Fibroblast of mammary gland (primary cell): ENCODE measurements at regions not wholly inside any gene's neighbourhood (a gene's known extent, or its start where the extent isn't known, plus 50 kb on each side); places are given as distances from the start of the nearest gene placed in this dataset.

ENCODE experiments used
- DNase-seq: peaks from one replicate; pipeline ENCODE4 v3.0.0-alpha.2; 2010; ENCODE audit warnings: low read depth
- H3K4me3 ChIP-seq: 2 replicates; pipeline ENCODE4 v1.5.1; 2011; ENCODE audit warnings: low read depth, mild to moderate bottlenecking, low read length, moderate library complexity; ENCODE audit not compliant: control insufficient read depth
- CTCF ChIP-seq: conservative IDR thresholded peaks from 2 replicates; pipeline ENCODE4 v1.5.1; 2011; ENCODE audit warnings: low read depth, low read length, inconsistent platforms; ENCODE audit not compliant: control insufficient read depth, insufficient read depth

DNA sequence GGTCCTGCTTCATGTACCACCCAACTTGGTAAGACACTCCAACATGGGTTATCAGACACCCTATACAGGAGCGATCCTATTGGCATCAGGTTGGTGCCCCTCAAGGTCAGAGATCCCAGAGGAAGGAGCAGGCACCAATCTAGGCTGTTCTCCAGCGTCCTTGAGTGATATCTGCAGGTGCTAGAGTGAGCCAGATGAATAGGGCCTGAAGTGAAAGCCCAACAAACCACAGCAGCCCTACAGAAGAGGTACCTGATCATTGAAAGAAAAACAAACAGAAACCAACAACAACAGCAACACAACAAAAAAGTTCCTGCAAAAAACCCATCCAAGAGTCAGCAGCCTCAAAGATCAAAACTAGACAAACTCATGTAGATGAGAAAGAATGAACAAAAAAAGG is 584.8 kb downstream of the HINT1 start:
- H3K4me3 ChIP-seq = no peak overlapping the region
- TF ChIP-seq CTCF = no peak
- no peak for DNase-seq

- no peak for TF ChIP-seq CTCF
- DNase-seq = no peak
- no peak overlapping the region for H3K4me3 ChIP-seq
Measured at GRCh38 chr5:130578354-130578753, 586.7 kb downstream of the HINT1 start.

DNA sequence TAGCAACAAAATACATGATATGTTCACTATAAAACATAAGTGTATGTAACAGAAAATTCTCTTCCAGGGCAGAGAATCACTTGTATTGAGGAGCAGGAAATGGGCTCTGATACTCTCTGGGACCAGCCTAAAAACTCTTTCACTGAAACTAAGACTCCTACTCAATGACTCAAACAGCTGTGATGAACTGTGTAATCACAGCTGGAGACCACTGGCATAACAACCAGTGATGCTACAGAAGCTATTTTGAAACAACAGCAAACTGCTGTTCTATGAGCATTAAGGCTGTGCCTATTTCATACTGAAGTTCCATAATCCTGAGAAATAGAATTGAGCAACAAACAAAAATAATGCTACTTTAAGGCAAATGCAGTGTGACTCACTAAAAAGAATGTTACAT is 594.0 kb downstream of the HINT1 start:
- H3K4me3 ChIP-seq = no peak overlapping the region
- TF ChIP-seq CTCF = no peak
- peak; percentile 81 for DNase-seq

DNA sequence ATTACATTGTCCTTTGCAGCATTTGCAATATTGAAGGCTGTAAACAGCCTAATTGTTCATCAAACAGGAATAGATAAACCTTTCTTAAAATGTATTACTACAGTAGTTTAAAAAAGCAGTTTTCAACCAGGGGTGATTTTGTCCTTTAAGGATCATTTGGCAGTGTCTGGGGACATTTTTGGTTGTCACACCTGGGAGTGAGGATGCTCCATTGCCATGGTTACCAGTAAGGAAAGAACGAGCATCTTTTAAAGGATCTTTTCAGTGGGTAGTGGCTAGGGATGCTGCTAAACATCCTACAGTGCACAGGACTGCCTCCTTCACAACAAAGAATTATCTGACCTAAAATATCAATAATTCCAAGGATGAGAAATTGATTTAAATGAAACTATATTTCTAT is 596.3 kb downstream of the HINT1 start:
- no peak for DNase-seq
- TF ChIP-seq CTCF = no peak
- H3K4me3 ChIP-seq = no peak overlapping the region

GRCh38 chr5:130555429-130555828 is 609.6 kb downstream of the HINT1 start:
- DNase-seq = no peak
- H3K4me3 ChIP-seq = no peak overlapping the region
- TF ChIP-seq CTCF = no peak

- TF ChIP-seq CTCF = no peak
- H3K4me3 ChIP-seq = no peak overlapping the region
- peak; percentile 55 for DNase-seq
Measured at GRCh38 chr5:130550562-130550928, 614.5 kb downstream of the HINT1 start.

DNA sequence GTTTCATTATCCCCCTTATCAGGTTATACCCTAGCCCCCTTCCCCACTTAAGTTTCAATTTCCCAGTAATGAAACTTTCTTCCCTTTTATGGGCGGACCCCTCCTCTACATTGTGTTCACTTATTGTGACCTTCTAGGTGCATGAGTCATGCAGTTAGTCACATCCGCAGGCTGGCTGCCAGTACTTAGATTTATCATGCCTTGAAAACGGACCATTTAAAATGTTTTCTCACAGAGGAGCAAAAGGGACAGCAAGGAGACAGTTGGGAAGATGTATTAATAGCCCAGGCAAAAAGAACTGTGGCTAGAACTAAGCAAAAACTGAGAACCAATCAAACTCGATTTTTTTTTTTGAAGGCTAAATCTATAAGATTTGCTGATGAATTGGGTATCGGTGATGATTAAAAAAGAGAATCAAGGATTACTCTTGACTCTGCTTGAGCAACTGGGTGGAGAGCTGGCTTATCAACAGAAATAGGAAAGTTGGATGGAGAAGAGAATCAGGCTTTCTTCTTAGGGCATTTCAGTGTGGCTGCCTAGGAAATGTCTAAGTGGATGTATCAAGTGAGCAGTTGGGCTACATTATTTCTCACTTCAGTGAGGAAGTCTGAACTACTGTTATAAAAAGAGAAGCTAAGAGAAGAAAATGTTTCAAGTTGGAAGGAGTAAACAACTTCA is 615.0 kb downstream of the HINT1 start:
- H3K4me3 ChIP-seq = no peak overlapping the region
- no peak for TF ChIP-seq CTCF
- DNase-seq = peak; percentile 92
